Osteocyte (in vitro differentiated cells): ENCODE measurements at regions not wholly inside any gene's neighbourhood (a gene's known extent, or its start where the extent isn't known, plus 50 kb on each side); places are given as distances from the start of the nearest gene placed in this dataset.

Experiments used
- DNase-seq: peaks from one replicate; pipeline ENCODE4 v3.0.0; 2021; ENCODE audit warnings: mixed read lengths; ENCODE audit not compliant: unreplicated experiment; ENCODE audit errors: extremely low spot score
- H3K27ac Mint-ChIP-seq: one replicate; pipeline ENCODE4 v1.8.0; 2021; ENCODE audit warnings: mild to moderate bottlenecking, mixed read lengths; ENCODE audit not compliant: unreplicated experiment
- H3K27me3 Mint-ChIP-seq: one replicate; pipeline ENCODE4 v1.8.0; 2021; ENCODE audit warnings: mixed read lengths; ENCODE audit not compliant: unreplicated experiment
- H3K36me3 Mint-ChIP-seq: one replicate; pipeline ENCODE4 v1.8.0; 2021; ENCODE audit warnings: mixed read lengths; ENCODE audit not compliant: unreplicated experiment
- H3K4me1 Mint-ChIP-seq: one replicate; pipeline ENCODE4 v1.8.0; 2021; ENCODE audit warnings: mixed read lengths; ENCODE audit not compliant: unreplicated experiment
- H3K4me3 Mint-ChIP-seq: one replicate; pipeline ENCODE4 v1.8.0; 2021; ENCODE audit warnings: mild to moderate bottlenecking, moderate library complexity, mixed read lengths; ENCODE audit not compliant: unreplicated experiment
- H3K9me3 Mint-ChIP-seq: one replicate; pipeline ENCODE4 v1.8.0; 2021; ENCODE audit warnings: mixed read lengths; ENCODE audit not compliant: unreplicated experiment
- CTCF ChIP-seq: fragments of 200-600 bp; sonication (generic); IDR thresholded peaks from 2 replicates; pipeline ENCODE4 v1.5.0; 2021; ENCODE audit warnings: antibody characterized with exemption, mild to moderate bottlenecking, moderate library complexity

GRCh38 chr13:105607426-105607825 lies 928.0 kb downstream of the EFNB2 start:
- H3K36me3 Mint-ChIP-seq: no peaks in the 10 kb centered on the region
- no peak overlapping the region for H3K27ac Mint-ChIP-seq
- H3K4me1 Mint-ChIP-seq: peaks cover 55% of the 10 kb centered on the region
- H3K27me3 Mint-ChIP-seq: no peaks in the 10 kb centered on the region
- no peak for DNase-seq
- H3K9me3 Mint-ChIP-seq: no peaks in the 10 kb centered on the region
- no peak overlapping the region for H3K4me3 Mint-ChIP-seq
- no peak for TF ChIP-seq CTCF

- TF ChIP-seq CTCF: no peak
- no peak for DNase-seq
- H3K4me1 Mint-ChIP-seq: peaks cover 51% of the 10 kb centered on the region
- H3K27ac Mint-ChIP-seq: peak overlapping the region; percentile 6
- no peak overlapping the region for H3K4me3 Mint-ChIP-seq
- H3K27me3 Mint-ChIP-seq: no peaks in the 10 kb centered on the region
- H3K36me3 Mint-ChIP-seq: no peaks in the 10 kb centered on the region
- H3K9me3 Mint-ChIP-seq: no peaks in the 10 kb centered on the region
Observed at GRCh38 chr13:105607016-105607415, 928.4 kb downstream of the EFNB2 start.

GRCh38 chr13:105602956-105603670 lies 932.3 kb downstream of the EFNB2 start:
- peaks cover 8% of the 10 kb centered on the region for H3K9me3 Mint-ChIP-seq

GRCh38 chr13:105599477-105600037 lies 935.9 kb downstream of the EFNB2 start:
- DNase-seq: no peak
- no peak overlapping the region for H3K4me3 Mint-ChIP-seq

More at GRCh38 chr13:105602956-105603670, 932.3 kb downstream of the EFNB2 start:
- no peak for TF ChIP-seq CTCF
- DNase-seq: no peak
- no peak overlapping the region for H3K27ac Mint-ChIP-seq
- H3K27me3 Mint-ChIP-seq: no peaks in the 10 kb centered on the region
- H3K36me3 Mint-ChIP-seq: no peaks in the 10 kb centered on the region
- peaks cover 16% of the 10 kb centered on the region for H3K4me1 Mint-ChIP-seq
- H3K4me3 Mint-ChIP-seq: no peak overlapping the region

More at GRCh38 chr13:105599477-105600037, 935.9 kb downstream of the EFNB2 start:
- Mint-ChIP-seq H3K27me3 (no peaks in the 10 kb centered on the region), H3K36me3 (no peaks in the 10 kb centered on the region), H3K27ac (no peak overlapping the region), H3K4me1 (peaks cover 2% of the 10 kb centered on the region), H3K9me3 (peaks cover 8% of the 10 kb centered on the region)
- TF ChIP-seq CTCF: no peak
